Ishikawa (cell line): ENCODE measurements at regions not wholly inside any gene's neighbourhood (a gene's known extent, or its start where the extent isn't known, plus 50 kb on each side); places are given as distances from the start of the nearest gene placed in this dataset.

ENCODE experiments used
- CEBPB ChIP-seq: IDR thresholded peaks from 2 replicates; pipeline ENCODE4 v1.6.1; 2012
- CREB1 ChIP-seq: IDR thresholded peaks from 2 replicates; pipeline ENCODE4 v1.6.1; 2012; ENCODE audit warnings: low read depth
- EGR1 ChIP-seq: IDR thresholded peaks from 2 replicates; pipeline ENCODE4 v1.6.1; 2012
- EP300 ChIP-seq: IDR thresholded peaks from 2 replicates; pipeline ENCODE4 v1.6.1; 2012; ENCODE audit warnings: borderline replicate concordance
- FOXM1 ChIP-seq: IDR thresholded peaks from 2 replicates; pipeline ENCODE4 v1.6.1; 2012; ENCODE audit warnings: low read depth, borderline replicate concordance
- MAX ChIP-seq: IDR thresholded peaks from 2 replicates; pipeline ENCODE4 v1.6.1; 2012
- NFIC ChIP-seq: IDR thresholded peaks from 2 replicates; pipeline ENCODE4 v1.6.1; 2012
- RAD21 ChIP-seq: IDR thresholded peaks from 2 replicates; pipeline ENCODE4 v1.6.1; 2012; ENCODE audit warnings: low read depth
- REST ChIP-seq: IDR thresholded peaks from 2 replicates; pipeline ENCODE4 v1.6.1; 2012; ENCODE audit warnings: low read depth, mild to moderate bottlenecking
- TAF1 ChIP-seq: IDR thresholded peaks from 2 replicates; pipeline ENCODE4 v1.6.1; 2012; ENCODE audit warnings: low read depth, mild to moderate bottlenecking
- TCF12 ChIP-seq: IDR thresholded peaks from 2 replicates; pipeline ENCODE4 v1.6.1; 2012; ENCODE audit warnings: low read depth
- TEAD4 ChIP-seq: IDR thresholded peaks from 2 replicates; pipeline ENCODE4 v1.6.1; 2012
- USF1 ChIP-seq: IDR thresholded peaks from 2 replicates; pipeline ENCODE4 v1.6.1; 2012
- YY1 ChIP-seq: IDR thresholded peaks from 2 replicates; pipeline ENCODE4 v1.6.1; 2012; ENCODE audit warnings: low read depth
- ZBTB7A ChIP-seq: IDR thresholded peaks from 2 replicates; pipeline ENCODE4 v1.6.1; 2012; ENCODE audit warnings: low read depth

- TF ChIP-seq TCF12 (no peak), USF1 (no peak), NFIC (no peak), RAD21 (no peak), FOXM1 (no peak), TAF1 (no peak), EGR1 (no peak), TEAD4 (no peak), REST (no peak), CEBPB (no peak)
Observed at GRCh38 chr3:178415384-178415783, 120.9 kb upstream of the KCNMB2 start.

GRCh38 chr3:178417736-178418135 is 118.5 kb upstream of the KCNMB2 start:
- no peak for TF ChIP-seq ZBTB7A
- no peak for TF ChIP-seq MAX
- TF ChIP-seq EP300 = no peak

GRCh38 chr3:178419071-178419470 is 117.2 kb upstream of the KCNMB2 start:
- TF ChIP-seq EGR1 = no peak
- TF ChIP-seq TCF12 = no peak
- no peak for TF ChIP-seq CEBPB
- TF ChIP-seq ZBTB7A = no peak
- no peak for TF ChIP-seq USF1
- no peak for TF ChIP-seq YY1
- no peak for TF ChIP-seq CREB1
- TF ChIP-seq FOXM1 = no peak

- TF ChIP-seq NFIC = no peak
Observed at GRCh38 chr3:178420033-178420432, 116.2 kb upstream of the KCNMB2 start.

- TF ChIP-seq TCF12 = no peak
- TF ChIP-seq ZBTB7A = no peak
- no peak for TF ChIP-seq CREB1
- TF ChIP-seq MAX = no peak
- TF ChIP-seq CEBPB = no peak
- no peak for TF ChIP-seq REST
- no peak for TF ChIP-seq RAD21
- TF ChIP-seq EGR1 = no peak
- no peak for TF ChIP-seq EP300
- TF ChIP-seq USF1 = no peak
- TF ChIP-seq YY1 = no peak
- no peak for TF ChIP-seq NFIC
- no peak for TF ChIP-seq TAF1
- no peak for TF ChIP-seq TEAD4
- TF ChIP-seq FOXM1 = no peak
Observed at GRCh38 chr3:178421069-178421468, 115.2 kb upstream of the KCNMB2 start.

GRCh38 chr3:178422406-178422805 is 113.8 kb upstream of the KCNMB2 start:
- TF ChIP-seq TEAD4 (no peak), RAD21 (no peak; the same call in 1 of the 2 replicates), CEBPB (no peak), ZBTB7A (no peak), EP300 (no peak), USF1 (no peak), TAF1 (no peak), REST (no peak), MAX (no peak), CREB1 (no peak), NFIC (no peak), FOXM1 (no peak)
